WTC11 (cell line): ENCODE measurements at regions not wholly inside any gene's neighbourhood (a gene's known extent, or its start where the extent isn't known, plus 50 kb on each side); places are given as distances from the start of the nearest gene placed in this dataset.

Source experiments
- CREM ChIP-seq: sonication (generic); formaldehyde crosslinking; IDR thresholded peaks from 2 replicates; pipeline ENCODE4 v1.8.1; 2022; ENCODE audit warnings: mild to moderate bottlenecking, missing genetic modification reagents, moderate library complexity
- FOXJ3 ChIP-seq: sonication (generic); formaldehyde crosslinking; IDR thresholded peaks from 2 replicates; pipeline ENCODE4 v1.9.0; 2021; ENCODE audit warnings: missing genetic modification reagents, mild to moderate bottlenecking, borderline replicate concordance
- GABPB1 ChIP-seq: sonication (generic); formaldehyde crosslinking; IDR thresholded peaks from 2 replicates; pipeline ENCODE4 v1.8.1; 2023; ENCODE audit warnings: mild to moderate bottlenecking, missing genetic modification reagents
- TF ChIP-seq, protein P1 (sequence below): fragments of 200-600 bp; IDR thresholded peaks from 2 replicates; pipeline ENCODE4 v1.8.0; 2022; ENCODE audit warnings: antibody characterized with exemption
- TF ChIP-seq, protein P2 (sequence below): sonication (generic); formaldehyde crosslinking; IDR thresholded peaks from 2 replicates; pipeline ENCODE4 v1.8.0; 2022; ENCODE audit warnings: mild to moderate bottlenecking, missing genetic modification reagents
- TF ChIP-seq, protein P3 (sequence below): sonication (generic); formaldehyde crosslinking; IDR thresholded peaks from 2 replicates; pipeline ENCODE4 v1.8.0; 2022; ENCODE audit warnings: mild to moderate bottlenecking, missing genetic modification reagents
- TF ChIP-seq, protein P4 (sequence below): fragments of 250-450 bp; sonication (Bioruptor Pico); IDR thresholded peaks from 2 replicates; pipeline ENCODE4 v1.8.0; 2021; ENCODE audit warnings: mild to moderate bottlenecking

DNA sequence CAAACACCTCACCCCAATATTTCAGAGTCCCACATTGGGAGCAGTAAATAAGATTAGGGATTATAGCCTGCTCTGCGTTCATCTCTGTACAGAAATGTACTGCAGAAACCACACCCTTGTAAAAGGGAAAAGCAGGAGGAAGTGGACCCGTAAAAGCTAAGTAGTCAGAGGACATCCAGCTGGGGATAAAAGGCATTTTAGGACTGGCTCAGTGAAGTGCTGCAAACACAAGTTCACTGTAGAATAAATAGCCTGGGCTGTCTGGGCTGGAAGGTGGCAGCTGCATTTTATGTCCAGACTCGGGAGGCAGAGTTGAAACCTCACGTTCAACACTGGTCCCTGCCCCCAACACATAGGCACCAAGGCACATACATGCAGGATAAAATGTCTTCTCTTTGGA lies 178.7 kb upstream of the FAT1 start:
- TF ChIP-seq, protein P1, sequence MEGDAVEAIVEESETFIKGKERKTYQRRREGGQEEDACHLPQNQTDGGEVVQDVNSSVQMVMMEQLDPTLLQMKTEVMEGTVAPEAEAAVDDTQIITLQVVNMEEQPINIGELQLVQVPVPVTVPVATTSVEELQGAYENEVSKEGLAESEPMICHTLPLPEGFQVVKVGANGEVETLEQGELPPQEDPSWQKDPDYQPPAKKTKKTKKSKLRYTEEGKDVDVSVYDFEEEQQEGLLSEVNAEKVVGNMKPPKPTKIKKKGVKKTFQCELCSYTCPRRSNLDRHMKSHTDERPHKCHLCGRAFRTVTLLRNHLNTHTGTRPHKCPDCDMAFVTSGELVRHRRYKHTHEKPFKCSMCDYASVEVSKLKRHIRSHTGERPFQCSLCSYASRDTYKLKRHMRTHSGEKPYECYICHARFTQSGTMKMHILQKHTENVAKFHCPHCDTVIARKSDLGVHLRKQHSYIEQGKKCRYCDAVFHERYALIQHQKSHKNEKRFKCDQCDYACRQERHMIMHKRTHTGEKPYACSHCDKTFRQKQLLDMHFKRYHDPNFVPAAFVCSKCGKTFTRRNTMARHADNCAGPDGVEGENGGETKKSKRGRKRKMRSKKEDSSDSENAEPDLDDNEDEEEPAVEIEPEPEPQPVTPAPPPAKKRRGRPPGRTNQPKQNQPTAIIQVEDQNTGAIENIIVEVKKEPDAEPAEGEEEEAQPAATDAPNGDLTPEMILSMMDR, result no peak
- TF ChIP-seq, protein P2, sequence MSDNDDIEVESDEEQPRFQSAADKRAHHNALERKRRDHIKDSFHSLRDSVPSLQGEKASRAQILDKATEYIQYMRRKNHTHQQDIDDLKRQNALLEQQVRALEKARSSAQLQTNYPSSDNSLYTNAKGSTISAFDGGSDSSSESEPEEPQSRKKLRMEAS, result no peak
- TF ChIP-seq FOXJ3 (CRISPR knock-in tag), result no peak
- TF ChIP-seq, protein P3, sequence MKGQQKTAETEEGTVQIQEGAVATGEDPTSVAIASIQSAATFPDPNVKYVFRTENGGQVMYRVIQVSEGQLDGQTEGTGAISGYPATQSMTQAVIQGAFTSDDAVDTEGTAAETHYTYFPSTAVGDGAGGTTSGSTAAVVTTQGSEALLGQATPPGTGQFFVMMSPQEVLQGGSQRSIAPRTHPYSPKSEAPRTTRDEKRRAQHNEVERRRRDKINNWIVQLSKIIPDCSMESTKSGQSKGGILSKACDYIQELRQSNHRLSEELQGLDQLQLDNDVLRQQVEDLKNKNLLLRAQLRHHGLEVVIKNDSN, result no peak
- no peak for TF ChIP-seq GABPB1 (CRISPR knock-in tag)
- TF ChIP-seq, protein P4, sequence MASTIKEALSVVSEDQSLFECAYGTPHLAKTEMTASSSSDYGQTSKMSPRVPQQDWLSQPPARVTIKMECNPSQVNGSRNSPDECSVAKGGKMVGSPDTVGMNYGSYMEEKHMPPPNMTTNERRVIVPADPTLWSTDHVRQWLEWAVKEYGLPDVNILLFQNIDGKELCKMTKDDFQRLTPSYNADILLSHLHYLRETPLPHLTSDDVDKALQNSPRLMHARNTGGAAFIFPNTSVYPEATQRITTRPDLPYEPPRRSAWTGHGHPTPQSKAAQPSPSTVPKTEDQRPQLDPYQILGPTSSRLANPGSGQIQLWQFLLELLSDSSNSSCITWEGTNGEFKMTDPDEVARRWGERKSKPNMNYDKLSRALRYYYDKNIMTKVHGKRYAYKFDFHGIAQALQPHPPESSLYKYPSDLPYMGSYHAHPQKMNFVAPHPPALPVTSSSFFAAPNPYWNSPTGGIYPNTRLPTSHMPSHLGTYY, result no peak
- no peak for TF ChIP-seq CREM (CRISPR knock-in tag)
